Mesodermal cell (in vitro differentiated cells): ENCODE measurements at regions not wholly inside any gene's neighbourhood (a gene's known extent, or its start where the extent isn't known, plus 50 kb on each side); places are given as distances from the start of the nearest gene placed in this dataset.
"Not testable (repeated sequence)": the region's sequence is repeated elsewhere in the genome, so short reads cannot be mapped to it uniquely, and the experiment has no call there.

Experiments
- H3K27ac ChIP-seq: 2 replicates; pipeline ENCODE4 v1.7.0; 2013; ENCODE audit warnings: mild to moderate bottlenecking, low read depth, low read length, moderate library complexity; ENCODE audit not compliant: severe bottlenecking
- H3K36me3 ChIP-seq: 2 replicates; pipeline ENCODE4 v1.7.1; 2013; ENCODE audit warnings: mild to moderate bottlenecking, low read length, moderate library complexity; ENCODE audit not compliant: control insufficient read depth, insufficient read depth
- H3K4me1 ChIP-seq: one replicate; pipeline ENCODE4 v1.7.1; 2013; ENCODE audit warnings: mild to moderate bottlenecking, low read length; ENCODE audit not compliant: insufficient read depth, control insufficient read depth, poor library complexity, severe bottlenecking
- H3K4me3 ChIP-seq: 2 replicates; pipeline ENCODE4 v1.7.0; 2013; ENCODE audit warnings: low read length, control low read depth, mild to moderate bottlenecking; ENCODE audit not compliant: insufficient read depth, poor library complexity, severe bottlenecking; ENCODE audit errors: extremely low read depth
- H3K9me3 ChIP-seq: 2 replicates; pipeline ENCODE4 v1.7.1; 2013; ENCODE audit warnings: mild to moderate bottlenecking, low read length, moderate library complexity; ENCODE audit not compliant: control insufficient read depth
- WGBS, 2 experiments: methylation state at CpG; one replicate each; pipeline ENCODE4 v1.1.5; 2013; ENCODE audit warnings: missing lambda C conversion rate in 2 of 2; ENCODE audit not compliant: insufficient coverage in 2 of 2; 5-methylcytosine and 5-hydroxymethylcytosine counted together

DNA sequence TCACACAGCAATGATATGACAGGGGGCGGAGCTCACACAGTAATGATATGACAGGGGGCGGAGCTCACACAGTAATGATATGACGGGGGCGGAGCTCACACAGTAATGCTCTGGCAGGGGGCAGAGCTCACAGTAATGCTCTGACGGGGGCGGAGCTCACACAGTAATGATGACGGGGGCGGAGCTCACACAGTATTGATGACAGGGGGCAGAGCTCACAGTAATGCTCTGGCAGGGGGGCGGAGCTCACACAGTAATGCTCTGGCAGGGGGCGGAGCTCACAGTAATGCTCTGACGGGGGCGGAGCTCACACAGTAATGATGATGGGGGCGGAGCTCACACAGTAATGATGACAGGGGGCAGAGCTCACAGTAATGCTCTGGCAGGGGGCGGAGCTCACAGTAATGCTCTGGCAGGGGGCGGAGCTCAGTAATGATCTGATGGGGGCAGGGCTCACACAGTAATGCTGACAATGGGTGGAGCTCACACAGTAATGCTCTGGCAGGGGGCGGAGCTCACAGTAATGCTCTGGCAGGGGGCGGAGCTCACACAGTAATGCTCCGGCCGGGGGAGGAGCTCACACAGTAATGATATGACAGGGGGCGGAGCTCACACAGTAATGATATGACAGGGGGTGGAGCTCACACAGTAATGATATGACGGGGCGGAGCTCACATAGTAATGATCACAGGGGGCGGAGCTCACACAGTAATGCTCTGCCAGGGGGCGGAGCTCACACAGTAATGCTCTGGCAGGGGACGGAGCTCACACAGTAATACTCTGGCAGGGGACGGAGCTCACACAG is 52.8 kb upstream of the TNK2 start:
- not testable (repeated sequence) for H3K9me3 ChIP-seq, H3K4me3 ChIP-seq, H3K4me1 ChIP-seq, H3K27ac ChIP-seq
- 93 to 95% methylated on average over 14 to 23 of the region's 26 CpGs for WGBS, 2 experiments
- H3K36me3 ChIP-seq, result peaks cover 54% of the 10 kb centered on the region

DNA sequence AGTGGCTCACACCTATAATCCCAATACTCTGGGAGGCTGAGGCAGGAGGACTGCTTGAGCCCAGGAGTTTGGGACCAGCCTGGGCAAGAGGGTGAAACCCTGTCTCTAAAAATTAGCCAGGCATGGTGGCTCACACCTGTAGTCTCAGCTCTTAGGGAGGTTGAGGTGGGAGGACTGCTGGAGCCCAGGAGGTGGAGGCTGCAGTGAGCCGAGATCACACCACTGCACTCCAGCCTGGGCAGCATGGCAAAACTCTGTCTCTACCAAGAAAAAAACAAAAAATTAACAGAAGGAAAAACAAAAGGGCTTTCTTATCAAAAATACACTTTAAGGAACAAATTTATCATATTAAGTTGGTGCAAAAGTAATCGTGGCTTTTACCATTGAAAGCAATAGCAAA is 51.8 kb upstream of the TNK2 start:
- H3K9me3 ChIP-seq, H3K4me1 ChIP-seq, H3K4me3 ChIP-seq, H3K27ac ChIP-seq: not testable (repeated sequence)
- 100% methylated on average over 1 of the region's 2 CpGs for WGBS, 2 experiments
- H3K36me3 ChIP-seq, result peaks cover 45% of the 10 kb centered on the region

DNA sequence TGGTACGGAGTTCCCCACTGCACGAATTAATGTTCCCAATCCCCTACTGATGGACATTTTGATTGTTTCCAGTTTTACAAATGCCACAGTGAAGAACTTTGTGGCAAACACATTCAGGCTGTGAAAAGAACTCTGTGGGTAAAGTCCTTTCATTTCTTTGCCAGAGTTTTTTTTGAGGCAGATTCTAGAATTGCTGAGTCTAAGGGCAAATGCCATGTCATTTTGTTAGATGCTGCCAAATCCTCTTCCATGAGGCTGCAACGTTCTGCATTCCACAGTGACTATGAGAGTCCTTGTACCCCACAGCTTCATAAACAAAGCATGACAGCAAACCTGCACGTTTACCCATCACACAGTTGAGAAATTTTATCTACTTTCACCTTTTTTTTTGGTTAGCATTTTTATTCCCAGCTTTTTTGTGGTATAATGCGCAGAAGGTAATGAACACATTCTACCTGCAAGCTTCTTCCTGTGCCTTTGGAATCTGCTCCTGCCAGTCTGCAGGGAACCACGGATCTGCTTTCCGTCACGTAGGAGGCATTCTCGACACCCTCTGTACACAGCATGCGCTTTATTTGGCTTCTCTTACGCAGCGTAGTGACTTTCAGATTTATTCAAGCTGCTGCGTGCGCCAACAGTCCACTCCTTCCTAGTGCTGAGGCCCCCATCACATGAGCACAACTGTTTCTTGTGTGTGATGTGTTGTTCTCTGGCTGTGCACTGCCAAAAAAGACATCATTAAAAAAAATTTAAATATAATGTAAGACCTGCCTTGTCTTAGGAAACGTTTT is 51.2 kb upstream of the TNK2 start:
- not testable (repeated sequence) for H3K27ac ChIP-seq, H3K4me1 ChIP-seq, H3K4me3 ChIP-seq, H3K9me3 ChIP-seq
- peaks cover 39% of the 10 kb centered on the region for H3K36me3 ChIP-seq
- WGBS, 2 experiments, result 73 to 100% methylated on average over 1 to 2 of the region's 15 CpGs

DNA sequence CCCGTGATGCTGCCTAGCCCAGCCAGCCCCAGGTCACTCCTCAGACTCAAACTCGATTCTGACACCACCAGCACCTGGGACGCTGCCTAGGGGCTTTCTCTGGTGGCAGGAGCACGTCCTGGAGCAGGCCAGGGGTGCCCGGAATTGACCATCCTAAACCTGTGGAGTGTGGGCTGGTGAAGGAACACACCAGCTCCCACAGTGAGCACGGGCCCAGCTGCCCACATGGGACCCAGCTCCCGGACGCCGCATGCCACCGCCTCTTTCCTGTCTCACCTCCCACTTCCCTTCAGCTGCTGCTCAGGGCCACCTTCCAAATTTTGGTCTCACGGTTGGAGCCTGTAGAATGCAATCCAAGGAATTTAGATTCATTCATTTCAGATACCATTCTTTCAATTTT is 50.4 kb upstream of the TNK2 start:
- not testable (repeated sequence) for H3K27ac ChIP-seq, H3K4me3 ChIP-seq, H3K9me3 ChIP-seq, H3K4me1 ChIP-seq
- WGBS, 2 experiments, result 87 to 89% methylated on average over 9 to 10 of the region's 11 CpGs
- H3K36me3 ChIP-seq, result peaks cover 38% of the 10 kb centered on the region
